Naive thymus-derived CD8-positive, alpha-beta T cell (primary cell): ENCODE measurements at regions not wholly inside any gene's neighbourhood (a gene's known extent, or its start where the extent isn't known, plus 50 kb on each side); places are given as distances from the start of the nearest gene placed in this dataset.

Experiments
- ATAC-seq, 2 donors: fragments of 150-1000 bp; cut with Tn5 transposase in 1 of 2; sonication (Bioruptor Pico), chemical (Tn5 transposase) in 1 of 2; 1 replicate in 1 of 2; 2 replicates in 1 of 2; pipeline ENCODE4 v1.10.0; 2021; ENCODE audit warnings: mild to moderate bottlenecking in 2 of 2, moderate library complexity in 2 of 2
- POLR2A ChIA-PET: fragments of 350-600 bp; sonication (Branson Sonifier 250); formaldehyde crosslinking; loops from one replicate; lab custom pipeline; 2021; ENCODE audit warnings: antibody characterized with exemption; lab: Charles Lee
- DNase-seq, 10 donors: peaks; one replicate each; pipeline versions ENCODE4 v3.0.0 to v3.0.0-alpha.2; 2020 to 2022
- H3K27ac Mint-ChIP-seq, 10 donors: one replicate each; pipeline ENCODE4 v1.8.0; 2020 to 2022; ENCODE audit warnings: mild to moderate bottlenecking in 10 of 10, mixed read lengths in 10 of 10, moderate library complexity in 4 of 10, inconsistent platforms in 1 of 10
- H3K27me3 Mint-ChIP-seq, 5 donors: one replicate each; pipeline ENCODE4 v1.8.0; 2021 to 2022; ENCODE audit warnings: mixed read lengths in 5 of 5
- H3K36me3 Mint-ChIP-seq, 3 donors: one replicate each; pipeline ENCODE4 v1.8.0; 2020 to 2022; ENCODE audit warnings: mixed read lengths in 3 of 3, mild to moderate bottlenecking in 2 of 3, inconsistent platforms in 1 of 3
- H3K4me1 Mint-ChIP-seq, 4 donors: one replicate each; pipeline ENCODE4 v1.8.0; 2021 to 2022; ENCODE audit warnings: mixed read lengths in 4 of 4
- H3K4me3 Mint-ChIP-seq, 10 donors: one replicate each; pipeline ENCODE4 v1.8.0; 2020 to 2022; ENCODE audit warnings: mild to moderate bottlenecking in 10 of 10, mixed read lengths in 10 of 10, moderate library complexity in 6 of 10, inconsistent platforms in 1 of 10
- H3K9me3 Mint-ChIP-seq, 9 donors: one replicate each; pipeline ENCODE4 v1.8.0; 2020 to 2022; ENCODE audit warnings: mixed read lengths in 9 of 9, mild to moderate bottlenecking in 3 of 9, inconsistent platforms in 1 of 9, moderate library complexity in 1 of 9

DNA sequence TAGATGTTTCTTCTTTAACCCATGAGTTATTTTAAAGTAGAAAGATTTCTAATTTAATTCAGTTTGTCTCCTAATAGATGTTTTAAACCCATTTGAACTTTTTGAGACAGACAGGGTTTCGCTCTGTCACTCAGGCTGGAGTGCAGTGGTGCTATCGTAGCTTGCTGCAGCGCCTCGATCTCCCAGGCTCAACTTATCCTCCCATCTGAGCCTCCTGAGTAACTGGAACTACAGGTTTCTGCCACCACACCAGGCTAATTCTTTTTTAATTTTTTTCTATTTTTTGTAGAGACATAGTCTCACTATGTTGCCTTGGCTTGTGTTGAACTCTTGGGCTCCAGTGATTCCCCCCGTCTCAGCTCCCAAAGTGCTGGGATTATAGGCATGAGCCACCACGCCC lies 53.0 kb upstream of the RAB18 start:
- ATAC-seq, result no peak
- no peaks in the 10 kb centered on the region for H3K36me3 Mint-ChIP-seq
- H3K9me3 Mint-ChIP-seq, result no peaks in the 10 kb centered on the region
- DNase-seq, result no peak
- POLR2A ChIA-PET, result no interaction called here
- H3K27me3 Mint-ChIP-seq, result peaks cover 0 to 4% (median 0%) of the 10 kb centered on the region in 5 donors
- no peak overlapping the region for H3K4me3 Mint-ChIP-seq
- H3K27ac Mint-ChIP-seq, result no peak overlapping the region
- H3K4me1 Mint-ChIP-seq, result peaks cover 5 to 17% (median 13%) of the 10 kb centered on the region in 4 donors

DNA sequence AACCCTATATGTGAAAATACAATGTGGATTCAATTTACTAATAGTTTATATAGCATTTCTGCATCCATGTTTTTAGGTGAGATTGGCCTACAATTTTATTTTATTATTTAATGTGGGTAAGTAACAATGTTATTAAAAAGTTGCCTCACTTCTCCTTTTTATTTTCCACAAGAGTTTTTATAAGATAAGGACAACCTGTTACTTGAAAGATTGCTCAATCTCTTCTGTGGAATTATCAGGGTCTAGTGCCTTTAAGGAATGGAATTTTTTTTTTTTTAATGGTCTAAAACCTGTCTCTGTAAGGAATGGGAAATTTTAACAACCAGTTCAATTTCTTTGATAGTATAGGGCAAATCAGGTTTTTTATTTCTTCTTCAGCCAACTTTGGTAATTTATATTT lies 53.9 kb upstream of the RAB18 start:
- no peaks in the 10 kb centered on the region for H3K36me3 Mint-ChIP-seq
- no peak overlapping the region for H3K4me3 Mint-ChIP-seq
- H3K27me3 Mint-ChIP-seq, result peaks cover 0 to 4% (median 0%) of the 10 kb centered on the region in 5 donors
- ATAC-seq (no peak), DNase-seq (no peak)
- H3K27ac Mint-ChIP-seq, result no peak overlapping the region
- POLR2A ChIA-PET, result no interaction called here
- H3K9me3 Mint-ChIP-seq, result no peaks in the 10 kb centered on the region
- peaks cover 5 to 19% (median 14%) of the 10 kb centered on the region in 4 donors for H3K4me1 Mint-ChIP-seq

DNA sequence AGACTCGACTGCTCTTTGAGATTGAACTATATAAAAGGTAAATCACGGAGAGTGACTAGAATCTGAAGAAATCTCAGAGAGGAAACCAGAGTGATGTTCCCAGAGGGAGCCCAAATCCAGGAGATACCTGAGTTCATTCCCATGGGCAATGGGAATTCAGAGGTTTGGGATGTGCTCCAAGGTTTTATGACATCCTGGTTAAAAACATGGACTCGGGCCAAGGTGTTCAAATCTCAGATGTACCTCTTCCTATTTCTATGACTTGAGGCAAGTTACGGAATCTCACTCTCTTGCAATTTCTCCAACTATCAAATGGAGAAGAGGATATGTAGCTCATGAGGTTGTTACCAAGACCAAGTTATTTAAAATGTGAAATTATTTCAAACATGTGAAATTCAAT lies 54.5 kb upstream of the RAB18 start:
- Mint-ChIP-seq H3K4me1 (peaks cover 5 to 19% (median 14%) of the 10 kb centered on the region in 4 donors), H3K27me3 (no peaks in the 10 kb centered on the region), H3K9me3 (no peaks in the 10 kb centered on the region), H3K36me3 (no peaks in the 10 kb centered on the region), H3K27ac (peak overlapping the region in 1 of 10 donors; percentile 15), H3K4me3 (no peak overlapping the region)
- DNase-seq (no peak), ATAC-seq (no peak)
- POLR2A ChIA-PET, result no interaction called here

DNA sequence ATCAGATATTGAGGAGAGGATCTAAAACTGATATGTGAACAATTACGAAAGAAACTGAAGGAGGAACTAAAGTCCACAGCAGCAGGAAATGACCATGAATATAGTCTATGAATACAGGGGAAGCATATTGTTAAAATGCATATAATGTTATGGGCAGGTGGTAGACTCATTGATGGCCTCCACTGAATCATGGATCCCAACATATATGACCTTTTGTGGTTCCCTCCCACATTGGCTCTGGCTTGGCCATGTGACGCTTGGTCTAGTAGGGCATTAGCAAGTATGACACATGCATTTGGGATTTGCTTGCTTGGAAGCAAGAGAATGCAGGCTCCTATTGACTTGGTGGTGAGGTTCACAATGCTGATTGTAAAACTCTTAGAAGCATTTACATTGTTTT lies 55.2 kb upstream of the RAB18 start:
- POLR2A ChIA-PET, result no interaction called here
- H3K36me3 Mint-ChIP-seq, result no peaks in the 10 kb centered on the region
- peaks cover 5 to 19% (median 14%) of the 10 kb centered on the region in 4 donors for H3K4me1 Mint-ChIP-seq
- ATAC-seq (no peak), DNase-seq (no peak)
- no peaks in the 10 kb centered on the region for H3K9me3 Mint-ChIP-seq
- no peak overlapping the region for H3K27ac Mint-ChIP-seq
- no peak overlapping the region for H3K4me3 Mint-ChIP-seq
- no peaks in the 10 kb centered on the region for H3K27me3 Mint-ChIP-seq

DNA sequence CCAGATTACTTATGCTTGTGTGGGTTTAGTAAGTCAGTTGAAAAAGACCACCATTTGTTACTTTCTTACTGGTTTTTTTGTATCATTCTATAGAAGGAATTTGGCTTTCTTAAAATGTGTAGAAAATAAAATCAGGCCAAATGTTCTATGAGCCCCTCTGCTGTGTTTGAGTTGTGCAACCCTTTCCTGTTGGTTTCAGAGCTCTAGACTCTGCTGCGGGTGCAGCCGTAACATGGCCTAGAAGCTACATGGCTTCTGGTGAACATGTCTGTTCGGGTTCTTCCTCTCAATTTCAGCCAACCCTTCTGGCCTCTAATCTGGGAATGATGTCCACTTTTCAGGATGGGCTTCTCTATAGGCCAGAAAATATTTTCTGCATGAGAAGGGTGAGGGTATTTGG lies 56.6 kb upstream of the RAB18 start:
- POLR2A ChIA-PET, result interaction anchor here (0.5 to 1.1 kb wide), 3 partner anchors 56 to 791 kb away, joined by 3 to 4 read pairs (median 3); partner anchors contain the start of gene RAB18
- Mint-ChIP-seq H3K27me3 (no peaks in the 10 kb centered on the region), H3K27ac (peak overlapping the region in 3 of 10 donors; percentile 29 to 53 (median 33)), H3K36me3 (no peaks in the 10 kb centered on the region), H3K4me3 (no peak overlapping the region), H3K9me3 (no peaks in the 10 kb centered on the region), H3K4me1 (peaks cover 5 to 19% (median 14%) of the 10 kb centered on the region in 4 donors)
- ATAC-seq (no peak), DNase-seq (no peak)

DNA sequence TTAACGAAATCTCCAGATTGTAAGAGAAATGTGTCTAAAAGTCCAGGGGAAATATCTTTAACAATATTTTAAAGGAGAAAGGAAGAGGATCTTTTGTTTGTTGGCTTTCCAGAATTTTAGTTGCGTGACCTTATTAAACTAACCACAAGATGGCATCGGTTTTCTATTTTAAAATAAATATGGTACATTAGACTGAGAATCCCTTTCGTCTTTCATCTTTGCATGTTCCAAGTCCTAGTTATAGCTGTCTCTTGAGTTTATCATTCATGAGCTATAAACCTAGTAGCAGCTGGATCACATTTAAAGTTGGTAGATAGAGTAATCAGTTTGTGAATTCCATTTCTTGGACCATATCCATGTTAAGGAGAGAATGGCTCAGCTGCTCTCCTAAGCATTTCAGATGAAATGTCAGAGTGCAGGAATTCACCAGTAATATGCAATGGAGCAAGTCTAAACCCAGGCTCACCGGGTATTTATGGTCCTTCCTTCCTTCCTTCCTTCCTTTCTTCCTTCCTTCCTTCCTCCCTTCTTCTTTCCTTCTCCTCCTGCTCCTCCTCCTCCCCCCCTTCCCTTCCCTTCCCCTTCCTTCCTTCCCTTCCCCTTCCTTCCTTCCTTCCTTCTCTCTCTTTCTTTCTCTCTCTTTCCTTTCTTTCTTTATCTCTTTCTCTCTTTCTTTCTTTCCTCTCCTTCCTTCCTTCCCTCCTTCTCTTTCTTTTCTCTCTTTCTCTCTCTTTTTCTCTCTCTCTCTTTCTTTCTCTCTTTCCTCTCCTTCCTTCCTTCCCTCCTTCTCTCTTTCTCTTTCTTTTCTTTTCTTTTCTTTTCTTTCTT lies 57.8 kb upstream of the RAB18 start:
- no peaks in the 10 kb centered on the region for H3K36me3 Mint-ChIP-seq

DNA sequence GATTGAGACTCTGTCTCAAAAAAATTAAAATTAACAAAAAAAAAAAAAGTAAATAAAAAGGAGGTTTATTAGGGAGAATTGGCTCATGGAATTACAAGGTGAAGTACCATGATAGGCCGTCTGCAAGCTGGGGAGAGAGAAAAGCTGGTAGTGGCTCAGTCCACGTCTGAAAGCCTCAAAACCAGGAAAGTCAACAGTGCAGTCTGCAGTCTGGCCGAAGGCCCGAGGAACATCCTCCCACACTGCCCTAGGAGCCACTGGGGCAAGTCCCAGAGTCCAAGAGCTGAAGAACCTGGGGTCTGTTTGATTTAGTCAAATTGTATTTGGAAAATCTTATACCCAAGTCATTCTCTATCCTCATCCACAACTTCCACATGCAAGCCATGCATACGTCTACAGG lies 59.0 kb upstream of the RAB18 start:
- H3K27me3 Mint-ChIP-seq, result peaks cover 0 to 1% (median 0%) of the 10 kb centered on the region in 5 donors
- ATAC-seq, result no peak
- H3K27ac Mint-ChIP-seq, result no peak overlapping the region
- no peak overlapping the region for H3K4me3 Mint-ChIP-seq
- H3K9me3 Mint-ChIP-seq, result no peaks in the 10 kb centered on the region
- DNase-seq, result no peak
- H3K36me3 Mint-ChIP-seq, result no peaks in the 10 kb centered on the region
- peaks cover 5 to 19% (median 14%) of the 10 kb centered on the region in 4 donors for H3K4me1 Mint-ChIP-seq
- POLR2A ChIA-PET, result no interaction called here

More for the DNA sequence above, 57.8 kb upstream of the RAB18 start:
- peak in 3 of 10 donors; percentile 52 to 56 (median 53) for DNase-seq
- H3K27me3 Mint-ChIP-seq, result no peaks in the 10 kb centered on the region
- POLR2A ChIA-PET, result no interaction called here
- no peaks in the 10 kb centered on the region for H3K9me3 Mint-ChIP-seq
- peak overlapping the region in 1 of 10 donors; percentile 74 for H3K27ac Mint-ChIP-seq
- H3K4me1 Mint-ChIP-seq, result peaks cover 5 to 19% (median 14%) of the 10 kb centered on the region in 4 donors
- peak overlapping the region in 4 of 10 donors; percentile 7 to 25 (median 17) for H3K4me3 Mint-ChIP-seq
- peak; percentile 57 to 59 for ATAC-seq

DNA sequence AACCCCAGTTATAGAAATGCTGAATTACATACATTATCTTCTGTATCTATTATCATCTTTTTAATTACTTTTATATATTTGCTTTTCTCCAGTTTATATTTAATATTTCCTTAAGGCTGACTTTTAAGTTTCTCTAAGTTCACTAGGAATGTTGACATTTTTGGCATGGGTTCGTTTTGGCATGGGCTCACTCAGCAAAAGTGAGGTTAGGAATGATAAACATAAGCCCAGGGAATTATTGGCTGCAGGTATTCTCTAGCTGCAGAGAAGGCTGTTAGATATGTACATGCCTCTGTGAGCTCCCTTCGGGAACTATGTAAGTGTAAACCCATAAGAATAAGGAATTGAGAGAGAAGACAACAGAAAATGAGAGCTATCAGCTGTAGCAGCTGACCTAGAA lies 63.6 kb upstream of the RAB18 start:
- H3K36me3 Mint-ChIP-seq, result no peaks in the 10 kb centered on the region
- peaks cover 0 to 3% (median 2%) of the 10 kb centered on the region in 5 donors for H3K27me3 Mint-ChIP-seq
- POLR2A ChIA-PET, result no interaction called here
- no peaks in the 10 kb centered on the region for H3K4me1 Mint-ChIP-seq
- no peak overlapping the region for H3K27ac Mint-ChIP-seq
- no peak for ATAC-seq
- H3K4me3 Mint-ChIP-seq, result no peak overlapping the region
- H3K9me3 Mint-ChIP-seq, result no peaks in the 10 kb centered on the region
- no peak for DNase-seq

DNA sequence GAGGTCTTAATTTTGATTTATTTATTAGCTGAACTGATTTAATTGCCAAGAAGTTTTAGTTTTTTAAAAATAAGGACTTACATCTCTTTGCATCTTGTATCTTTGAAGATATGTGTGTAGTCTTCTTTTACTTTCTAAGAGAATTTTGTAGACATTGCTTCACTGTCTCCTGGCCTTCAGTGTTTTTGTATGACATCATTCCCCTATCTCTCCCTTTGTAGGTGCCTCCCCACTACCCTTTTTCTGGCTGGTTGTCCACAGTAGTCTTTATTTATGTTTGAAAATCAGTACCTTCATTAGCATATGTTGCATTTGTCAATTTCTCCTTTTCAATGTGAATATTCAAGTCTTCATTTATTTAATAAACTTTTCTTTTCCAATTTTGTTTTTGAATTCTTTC lies 64.1 kb upstream of the RAB18 start:
- no peak for DNase-seq
- Mint-ChIP-seq H3K9me3 (no peaks in the 10 kb centered on the region), H3K4me1 (no peaks in the 10 kb centered on the region), H3K27me3 (peaks cover 0 to 3% (median 2%) of the 10 kb centered on the region in 5 donors), H3K4me3 (no peak overlapping the region), H3K36me3 (no peaks in the 10 kb centered on the region), H3K27ac (no peak overlapping the region)
- no peak for ATAC-seq
- POLR2A ChIA-PET, result no interaction called here

DNA sequence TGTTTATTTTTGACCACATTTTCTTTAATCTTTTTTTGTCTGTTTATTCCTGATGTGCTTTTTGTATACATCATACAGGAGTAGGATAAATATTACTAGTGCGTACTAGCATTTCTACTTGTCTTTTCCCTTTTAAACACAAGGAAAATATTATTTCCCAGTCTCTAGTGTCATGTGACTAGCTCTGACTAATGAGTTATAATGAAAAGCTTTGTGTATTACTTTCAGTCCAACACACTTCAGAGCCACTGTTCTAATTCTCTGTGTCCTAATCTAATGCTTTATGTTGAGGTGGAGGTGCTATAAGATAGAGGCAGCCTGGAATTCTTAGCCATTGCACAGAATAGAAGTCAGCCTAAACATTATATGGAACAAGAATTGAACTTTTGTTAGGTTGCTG lies 65.0 kb upstream of the RAB18 start:
- no peak overlapping the region for H3K4me3 Mint-ChIP-seq
- no peak overlapping the region for H3K27ac Mint-ChIP-seq
- no peaks in the 10 kb centered on the region for H3K36me3 Mint-ChIP-seq
- H3K9me3 Mint-ChIP-seq, result no peaks in the 10 kb centered on the region
- POLR2A ChIA-PET, result no interaction called here
- H3K4me1 Mint-ChIP-seq, result no peaks in the 10 kb centered on the region
- ATAC-seq, result no peak
- H3K27me3 Mint-ChIP-seq, result peaks cover 0 to 3% (median 2%) of the 10 kb centered on the region in 5 donors
- DNase-seq, result no peak

DNA sequence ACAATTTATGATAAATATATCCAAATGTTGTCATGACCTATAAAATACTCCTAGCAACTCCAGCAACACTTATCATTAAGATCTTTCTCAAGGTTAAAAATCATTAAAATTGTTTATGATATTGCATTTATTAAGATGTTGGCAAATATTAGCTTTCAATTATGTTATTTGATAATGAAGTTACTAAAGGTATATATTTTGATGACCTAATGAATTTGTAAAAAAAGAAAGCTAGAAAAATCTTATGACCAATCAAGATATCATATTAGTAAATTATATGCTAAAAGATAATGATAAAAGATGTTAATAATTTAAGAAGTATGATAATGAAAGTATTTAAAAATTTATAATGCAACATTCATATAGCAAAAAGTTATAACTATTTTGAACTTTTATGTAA lies 66.3 kb upstream of the RAB18 start:
- Mint-ChIP-seq H3K4me1 (no peaks in the 10 kb centered on the region), H3K27me3 (peaks cover 0 to 7% (median 3%) of the 10 kb centered on the region in 5 donors), H3K36me3 (peaks cover 0 to 5% (median 3%) of the 10 kb centered on the region in 3 donors), H3K4me3 (no peak overlapping the region), H3K9me3 (peaks cover 0 to 9% (median 2%) of the 10 kb centered on the region in 9 donors), H3K27ac (no peak overlapping the region)
- no peak for DNase-seq
- no peak for ATAC-seq
- POLR2A ChIA-PET, result no interaction called here

DNA sequence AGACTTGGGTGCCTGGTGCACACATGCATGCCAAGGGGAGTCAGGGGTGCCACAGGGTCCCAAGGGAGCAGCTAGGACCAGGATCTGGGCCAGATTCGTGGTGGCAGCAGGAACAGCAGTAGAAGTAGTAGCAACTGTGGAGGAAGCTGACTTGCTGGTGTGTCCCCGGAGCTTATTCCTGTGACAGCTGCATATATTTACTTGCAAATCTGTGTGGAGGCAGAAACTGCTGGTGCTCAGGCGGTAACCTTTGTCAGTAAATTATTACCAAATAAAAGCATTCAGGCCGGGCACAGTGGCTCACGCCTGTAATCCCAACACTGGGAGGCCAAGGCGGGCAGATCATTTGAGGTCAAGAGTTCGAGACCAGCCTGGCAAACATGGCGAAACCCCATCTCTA lies 67.4 kb upstream of the RAB18 start:
- no peak overlapping the region for H3K27ac Mint-ChIP-seq
- H3K27me3 Mint-ChIP-seq, result peaks cover 0 to 9% (median 3%) of the 10 kb centered on the region in 5 donors
- ATAC-seq, result no peak
- peaks cover 0 to 12% (median 2%) of the 10 kb centered on the region in 9 donors for H3K9me3 Mint-ChIP-seq
- H3K36me3 Mint-ChIP-seq, result peaks cover 0 to 7% (median 3%) of the 10 kb centered on the region in 3 donors
- DNase-seq, result no peak
- POLR2A ChIA-PET, result no interaction called here
- H3K4me1 Mint-ChIP-seq, result no peaks in the 10 kb centered on the region
- H3K4me3 Mint-ChIP-seq, result no peak overlapping the region

DNA sequence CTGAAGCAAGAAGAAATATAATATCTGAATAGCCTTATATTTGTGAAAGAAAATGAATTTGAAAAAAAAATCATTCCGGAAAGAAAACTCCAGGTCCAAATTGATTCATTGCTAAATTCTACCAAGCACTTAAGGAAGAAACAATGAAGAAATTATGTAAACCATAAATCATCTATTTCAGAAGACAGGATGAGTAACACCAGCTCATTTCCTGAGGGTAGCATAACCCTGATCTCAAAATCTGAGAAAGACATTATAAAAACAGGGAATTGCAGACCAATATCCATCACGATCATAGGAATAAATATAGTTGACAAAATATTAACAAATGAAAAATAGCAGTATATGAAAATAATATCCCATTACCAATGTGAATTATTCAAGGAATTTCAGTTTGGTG lies 70.1 kb upstream of the RAB18 start:
- peaks cover 2 to 9% (median 4%) of the 10 kb centered on the region in 5 donors for H3K27me3 Mint-ChIP-seq
- POLR2A ChIA-PET, result no interaction called here

More for the DNA sequence above, 70.1 kb upstream of the RAB18 start:
- peaks cover 0 to 12% (median 2%) of the 10 kb centered on the region in 9 donors for H3K9me3 Mint-ChIP-seq
- no peaks in the 10 kb centered on the region for H3K4me1 Mint-ChIP-seq
- no peak for DNase-seq
- no peak for ATAC-seq
- peaks cover 0 to 7% (median 3%) of the 10 kb centered on the region in 3 donors for H3K36me3 Mint-ChIP-seq
- H3K27ac Mint-ChIP-seq, result no peak overlapping the region
- no peak overlapping the region for H3K4me3 Mint-ChIP-seq
